Nephron (organoid): ENCODE measurements at regions not wholly inside any gene's neighbourhood (a gene's known extent, or its start where the extent isn't known, plus 50 kb on each side); places are given as distances from the start of the nearest gene placed in this dataset.
"Not testable (repeated sequence)": the region's sequence is repeated elsewhere in the genome, so short reads cannot be mapped to it uniquely, and the experiment has no call there.

Experiments used
- H3K27ac Mint-ChIP-seq, 3 experiments: 2 replicates each; pipeline ENCODE4 v1.8.0; 2020; ENCODE audit warnings: mixed read lengths in 3 of 3, mild to moderate bottlenecking in 2 of 3, moderate library complexity in 1 of 3
- H3K27me3 Mint-ChIP-seq: 2 replicates; pipeline ENCODE4 v1.8.0; 2021; ENCODE audit warnings: low read depth, mild to moderate bottlenecking, moderate library complexity, mixed read lengths
- H3K36me3 Mint-ChIP-seq: 2 replicates; pipeline ENCODE4 v1.8.0; 2020; ENCODE audit warnings: low read depth, mixed read lengths
- H3K4me1 Mint-ChIP-seq: 2 replicates; pipeline ENCODE4 v1.8.0; 2020; ENCODE audit warnings: mixed read lengths
- H3K4me3 Mint-ChIP-seq, 3 experiments: 2 replicates each; pipeline ENCODE4 v1.8.0; 2020; ENCODE audit warnings: mild to moderate bottlenecking in 3 of 3, mixed read lengths in 3 of 3, moderate library complexity in 2 of 3
- H3K9me3 Mint-ChIP-seq: 2 replicates; pipeline ENCODE4 v1.8.0; 2020; ENCODE audit warnings: mixed read lengths
- TF ChIP-seq, protein P1 (sequence below), 3 experiments: fragments of 200-600 bp; sonication (generic); IDR thresholded peaks; one replicate each; pipeline ENCODE4 v1.5.0; 2021; ENCODE audit warnings: antibody characterized with exemption in 3 of 3; ENCODE audit not compliant: unreplicated experiment in 3 of 3

DNA sequence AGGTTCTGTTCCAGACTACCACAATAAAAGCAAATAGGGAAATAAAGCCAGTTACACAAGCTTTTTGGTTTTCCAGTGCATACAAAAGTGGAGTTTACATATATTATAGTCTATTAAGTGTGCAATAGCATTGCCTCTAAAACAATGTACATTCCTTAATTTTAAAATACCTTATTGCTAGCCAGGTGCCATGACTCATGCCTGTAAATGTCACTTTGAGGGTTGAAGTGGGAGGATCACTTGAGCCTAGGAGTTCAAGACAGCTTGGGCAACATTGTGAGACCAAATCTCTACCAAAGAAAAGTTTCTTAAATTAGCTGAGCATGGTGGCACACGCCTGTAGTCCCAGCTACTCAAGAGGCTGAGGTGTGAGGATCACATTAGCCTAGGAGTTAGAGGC, 52.9 kb upstream of the IMP4 start:
- peaks cover 11% of the 10 kb centered on the region for H3K27me3 Mint-ChIP-seq
- no peak overlapping the region for H3K27ac Mint-ChIP-seq
- no peaks in the 10 kb centered on the region for H3K4me1 Mint-ChIP-seq
- no peak overlapping the region for H3K4me3 Mint-ChIP-seq
- no peaks in the 10 kb centered on the region for H3K36me3 Mint-ChIP-seq
- no peaks in the 10 kb centered on the region for H3K9me3 Mint-ChIP-seq
- TF ChIP-seq, protein P1, sequence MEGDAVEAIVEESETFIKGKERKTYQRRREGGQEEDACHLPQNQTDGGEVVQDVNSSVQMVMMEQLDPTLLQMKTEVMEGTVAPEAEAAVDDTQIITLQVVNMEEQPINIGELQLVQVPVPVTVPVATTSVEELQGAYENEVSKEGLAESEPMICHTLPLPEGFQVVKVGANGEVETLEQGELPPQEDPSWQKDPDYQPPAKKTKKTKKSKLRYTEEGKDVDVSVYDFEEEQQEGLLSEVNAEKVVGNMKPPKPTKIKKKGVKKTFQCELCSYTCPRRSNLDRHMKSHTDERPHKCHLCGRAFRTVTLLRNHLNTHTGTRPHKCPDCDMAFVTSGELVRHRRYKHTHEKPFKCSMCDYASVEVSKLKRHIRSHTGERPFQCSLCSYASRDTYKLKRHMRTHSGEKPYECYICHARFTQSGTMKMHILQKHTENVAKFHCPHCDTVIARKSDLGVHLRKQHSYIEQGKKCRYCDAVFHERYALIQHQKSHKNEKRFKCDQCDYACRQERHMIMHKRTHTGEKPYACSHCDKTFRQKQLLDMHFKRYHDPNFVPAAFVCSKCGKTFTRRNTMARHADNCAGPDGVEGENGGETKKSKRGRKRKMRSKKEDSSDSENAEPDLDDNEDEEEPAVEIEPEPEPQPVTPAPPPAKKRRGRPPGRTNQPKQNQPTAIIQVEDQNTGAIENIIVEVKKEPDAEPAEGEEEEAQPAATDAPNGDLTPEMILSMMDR (IDR thresholded peaks at IDR 0.05; ENCODE audit: unreplicated experiment in 3 of 3): no peak

DNA sequence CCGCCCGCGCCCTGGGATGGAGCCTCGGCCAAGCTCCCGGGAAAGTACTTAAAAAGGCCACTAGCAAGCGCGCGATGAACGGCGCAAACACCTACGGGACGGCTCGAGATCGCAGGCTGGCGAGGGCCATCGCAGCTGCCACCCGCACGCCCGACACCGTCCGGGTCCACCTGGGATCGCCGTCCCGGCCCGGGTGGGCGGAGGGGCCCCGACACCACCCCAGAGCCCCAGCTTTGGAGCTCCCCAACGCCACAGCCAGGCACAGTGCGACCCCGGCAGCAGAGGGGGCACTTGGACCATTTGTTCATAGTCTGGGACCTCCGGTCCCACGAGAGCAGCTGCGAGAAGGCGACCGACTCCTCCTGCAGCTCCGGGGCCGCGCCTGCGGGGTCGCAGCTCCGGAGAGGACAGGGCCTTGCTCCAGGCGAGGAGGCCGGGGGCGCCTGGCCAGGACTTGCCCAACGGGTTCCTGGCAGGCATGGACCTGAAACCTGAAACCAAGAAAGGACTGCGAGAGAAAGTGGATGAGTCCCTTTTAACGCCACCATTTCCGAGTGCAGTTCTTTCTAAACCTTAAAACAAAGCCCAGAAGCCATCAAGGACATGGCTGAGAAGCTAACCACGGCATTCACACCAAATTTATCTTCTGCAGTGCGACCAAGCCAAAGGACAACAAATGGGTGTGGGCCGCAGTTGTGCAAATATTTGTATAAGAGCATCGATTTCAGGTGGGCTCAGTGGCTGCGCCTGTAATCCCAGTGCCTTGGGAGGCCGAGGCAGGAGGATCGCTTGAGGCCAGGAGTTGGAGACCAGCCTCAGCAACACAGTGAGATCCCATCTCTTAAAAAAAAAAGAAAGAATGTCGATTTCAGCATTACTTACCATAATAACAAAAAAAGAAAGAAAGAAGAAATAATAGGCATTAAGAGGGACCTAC, 54.0 kb upstream of the IMP4 start:
- Mint-ChIP-seq H3K27ac (no peak overlapping the region), H3K4me1 (no peaks in the 10 kb centered on the region), H3K27me3 (peaks cover 3% of the 10 kb centered on the region), H3K36me3 (no peaks in the 10 kb centered on the region), H3K4me3 (no peak overlapping the region), H3K9me3 (no peaks in the 10 kb centered on the region)
- TF ChIP-seq, protein P1 (IDR thresholded peaks at IDR 0.05; ENCODE audit: unreplicated experiment in 3 of 3): no peak

DNA sequence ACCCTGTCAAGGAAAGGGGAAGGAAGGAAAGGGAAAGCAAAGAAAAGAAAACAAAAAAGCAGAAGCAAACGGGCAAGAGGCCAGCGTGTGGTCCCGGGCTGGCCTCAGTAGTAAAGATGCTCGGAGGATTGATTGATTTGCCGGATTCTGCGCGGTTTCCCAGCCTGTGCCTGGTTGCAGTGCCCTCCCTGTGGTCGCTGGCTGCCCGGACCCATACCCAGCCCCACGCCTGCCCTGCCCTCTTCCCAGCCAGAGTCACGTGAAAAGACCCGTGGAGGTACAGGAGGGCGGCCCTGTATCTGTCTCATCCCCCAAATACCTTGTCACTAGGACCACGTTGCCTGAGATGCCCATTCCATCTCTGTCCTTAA, 55.1 kb upstream of the IMP4 start:
- TF ChIP-seq, protein P1 (IDR thresholded peaks at IDR 0.05; ENCODE audit: unreplicated experiment in 3 of 3): no peak
- Mint-ChIP-seq H3K9me3 (no peaks in the 10 kb centered on the region), H3K27ac (no peak overlapping the region), H3K27me3 (peaks cover 4% of the 10 kb centered on the region), H3K4me1 (no peaks in the 10 kb centered on the region), H3K4me3 (no peak overlapping the region), H3K36me3 (no peaks in the 10 kb centered on the region)

DNA sequence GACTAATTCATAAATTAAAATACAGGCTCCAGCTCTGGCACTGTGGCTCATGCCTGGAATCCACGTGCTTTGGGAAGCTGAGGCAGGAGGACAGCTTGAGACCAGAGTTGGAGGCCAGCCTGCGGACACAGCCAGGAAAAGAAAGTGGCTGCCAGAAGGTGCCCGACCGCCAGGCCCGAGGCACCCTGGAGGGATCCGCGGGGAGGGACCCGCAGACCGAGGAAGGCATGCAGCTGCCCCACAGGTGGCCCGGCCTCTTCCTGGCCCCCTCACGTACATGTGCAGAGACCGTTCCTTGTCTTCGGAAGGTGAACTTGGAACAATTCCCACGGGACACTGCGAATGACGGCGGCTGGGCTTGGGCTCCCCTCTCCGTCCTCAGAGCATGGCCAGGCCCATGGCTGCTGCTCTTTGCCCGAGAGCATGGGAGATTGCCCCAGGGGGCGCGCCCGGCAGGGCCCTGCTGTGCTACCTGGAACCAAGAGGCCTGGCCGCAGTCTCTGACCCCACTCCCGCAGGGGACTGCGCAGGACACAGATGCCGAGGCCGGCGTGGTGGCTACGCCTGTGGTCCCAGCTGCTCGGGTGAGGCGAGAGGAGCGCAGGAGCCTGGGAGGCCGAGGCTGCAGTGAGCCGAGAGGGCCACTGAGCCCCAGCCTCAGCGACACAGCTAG, 55.6 kb upstream of the IMP4 start:
- no peak overlapping the region for H3K27ac Mint-ChIP-seq
- TF ChIP-seq, protein P1 (IDR thresholded peaks at IDR 0.05; ENCODE audit: unreplicated experiment in 3 of 3): no peak
- H3K36me3 Mint-ChIP-seq: no peaks in the 10 kb centered on the region
- H3K4me3 Mint-ChIP-seq: no peak overlapping the region
- no peaks in the 10 kb centered on the region for H3K9me3 Mint-ChIP-seq
- peaks cover 4% of the 10 kb centered on the region for H3K27me3 Mint-ChIP-seq
- H3K4me1 Mint-ChIP-seq: no peaks in the 10 kb centered on the region

DNA sequence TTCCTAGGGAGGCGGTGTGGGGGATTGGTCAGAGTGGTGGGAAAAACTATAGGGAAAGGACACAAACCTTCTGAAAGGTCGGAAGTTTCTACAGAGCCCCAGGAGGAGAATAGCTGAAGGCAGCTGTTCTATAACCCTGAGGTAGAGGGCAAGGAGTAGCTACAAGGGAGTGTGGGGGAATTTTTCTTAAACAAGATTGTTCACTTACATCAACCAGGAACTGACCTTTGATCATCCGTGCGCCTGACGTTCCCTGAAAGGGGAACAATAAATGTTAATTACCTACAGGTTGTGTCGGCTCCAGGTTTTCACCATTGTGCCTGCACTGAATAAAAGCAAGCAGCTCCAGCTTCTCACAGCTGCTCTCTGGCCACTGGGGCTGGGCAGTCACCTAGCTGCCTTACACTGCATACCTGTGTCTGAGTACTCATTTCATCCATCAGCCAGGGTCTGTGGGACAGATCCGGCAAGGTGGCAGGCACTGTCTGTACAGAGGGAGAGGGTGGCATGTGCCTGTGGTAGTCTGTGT, 59.3 kb upstream of the IMP4 start:
- H3K4me1 Mint-ChIP-seq, H3K4me3 Mint-ChIP-seq, H3K36me3 Mint-ChIP-seq, H3K27ac Mint-ChIP-seq, H3K9me3 Mint-ChIP-seq, H3K27me3 Mint-ChIP-seq: not testable (repeated sequence)

DNA sequence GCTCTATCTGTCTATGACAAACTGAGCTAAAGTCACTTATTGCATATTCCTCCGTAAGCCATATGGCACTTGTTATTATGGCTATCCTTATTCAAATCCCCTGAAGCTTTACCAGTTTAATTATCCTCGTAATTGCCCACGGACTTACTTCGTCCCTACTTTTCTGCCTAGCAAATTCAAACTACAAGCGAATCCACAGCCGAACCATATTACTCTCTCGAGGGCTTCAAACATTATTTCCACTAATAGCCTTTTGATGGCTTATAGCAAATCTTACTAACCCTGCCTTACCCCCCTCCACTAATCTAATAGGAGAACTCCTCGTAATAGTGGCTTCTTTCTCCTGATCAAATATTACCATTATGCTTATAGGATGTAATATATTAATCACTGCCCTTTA, 63.1 kb upstream of the IMP4 start:
- H3K36me3 Mint-ChIP-seq, H3K27ac Mint-ChIP-seq, H3K9me3 Mint-ChIP-seq, H3K4me1 Mint-ChIP-seq, H3K27me3 Mint-ChIP-seq, H3K4me3 Mint-ChIP-seq: not testable (repeated sequence)

DNA sequence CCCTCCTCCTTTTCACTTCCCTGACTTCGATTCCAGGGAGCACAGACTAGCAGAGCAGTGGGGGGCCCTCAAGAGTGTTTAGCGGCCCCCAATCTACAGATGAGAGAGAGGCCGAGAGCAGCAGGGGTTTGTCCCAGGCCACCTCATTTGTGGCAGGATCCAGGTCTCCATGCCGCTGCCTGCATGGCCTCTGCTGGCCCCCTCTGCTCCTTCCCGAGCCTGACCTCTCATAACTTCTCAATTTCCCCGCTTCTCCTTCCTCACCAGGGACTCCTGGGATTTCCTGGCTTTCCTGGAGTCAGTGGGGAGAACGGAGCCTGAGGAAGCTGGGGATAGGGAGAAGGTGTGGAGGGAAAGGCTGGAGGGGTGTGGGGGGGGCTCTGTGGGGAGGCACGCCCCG, 70.1 kb upstream of the TUBA3E start:
- not testable (repeated sequence) for H3K27ac Mint-ChIP-seq, H3K4me1 Mint-ChIP-seq, H3K4me3 Mint-ChIP-seq, H3K36me3 Mint-ChIP-seq
- Mint-ChIP-seq H3K9me3 (peaks cover 18% of the 10 kb centered on the region), H3K27me3 (peaks cover 11% of the 10 kb centered on the region)

DNA sequence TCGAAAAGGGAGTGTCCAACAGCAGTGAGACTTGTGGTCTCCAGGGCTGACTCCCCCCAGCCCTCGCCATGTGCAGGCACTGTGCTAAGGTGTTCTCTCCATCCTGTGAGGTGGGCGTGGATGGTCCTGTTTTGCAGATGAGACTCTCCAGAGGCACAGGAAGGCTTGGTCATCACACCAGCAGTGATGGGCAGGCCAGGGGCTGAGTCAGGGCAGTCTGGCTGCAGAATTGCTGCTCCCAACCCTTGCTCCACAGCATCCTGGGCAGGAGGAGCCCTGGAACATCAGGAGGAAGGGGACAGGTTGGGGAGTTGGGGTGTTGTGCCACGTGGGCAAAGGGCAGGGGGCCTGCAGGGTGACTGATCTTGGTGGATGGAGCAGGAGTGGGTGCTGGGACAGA, 69.3 kb upstream of the TUBA3E start:
- H3K27ac Mint-ChIP-seq, H3K27me3 Mint-ChIP-seq, H3K4me3 Mint-ChIP-seq, H3K36me3 Mint-ChIP-seq: not testable (repeated sequence)
- peaks cover 18% of the 10 kb centered on the region for H3K9me3 Mint-ChIP-seq
- H3K4me1 Mint-ChIP-seq: peaks cover 16% of the 10 kb centered on the region

DNA sequence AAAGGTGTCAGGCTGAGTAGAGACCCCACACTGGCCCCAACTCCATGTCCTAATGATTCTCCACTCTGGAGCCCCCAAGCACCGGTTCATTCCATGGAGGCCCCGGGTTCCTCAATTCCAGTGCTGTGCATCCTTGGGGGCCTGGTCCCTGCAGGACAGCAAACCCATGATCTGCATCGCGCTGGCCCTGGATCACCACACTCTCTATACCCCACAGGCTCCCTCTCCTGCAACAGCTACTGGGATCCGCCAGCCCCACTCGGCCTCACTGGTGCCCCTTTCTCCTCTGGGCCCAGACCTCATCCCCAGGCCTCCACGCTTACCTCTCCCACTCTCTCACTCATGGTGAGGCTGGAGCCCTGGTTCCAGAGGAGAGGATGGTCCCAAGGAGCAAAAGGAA, 68.6 kb upstream of the TUBA3E start:
- Mint-ChIP-seq H3K4me1 (peaks cover 23% of the 10 kb centered on the region), H3K9me3 (peaks cover 18% of the 10 kb centered on the region)
- not testable (repeated sequence) for H3K4me3 Mint-ChIP-seq, H3K27me3 Mint-ChIP-seq, H3K36me3 Mint-ChIP-seq, H3K27ac Mint-ChIP-seq

DNA sequence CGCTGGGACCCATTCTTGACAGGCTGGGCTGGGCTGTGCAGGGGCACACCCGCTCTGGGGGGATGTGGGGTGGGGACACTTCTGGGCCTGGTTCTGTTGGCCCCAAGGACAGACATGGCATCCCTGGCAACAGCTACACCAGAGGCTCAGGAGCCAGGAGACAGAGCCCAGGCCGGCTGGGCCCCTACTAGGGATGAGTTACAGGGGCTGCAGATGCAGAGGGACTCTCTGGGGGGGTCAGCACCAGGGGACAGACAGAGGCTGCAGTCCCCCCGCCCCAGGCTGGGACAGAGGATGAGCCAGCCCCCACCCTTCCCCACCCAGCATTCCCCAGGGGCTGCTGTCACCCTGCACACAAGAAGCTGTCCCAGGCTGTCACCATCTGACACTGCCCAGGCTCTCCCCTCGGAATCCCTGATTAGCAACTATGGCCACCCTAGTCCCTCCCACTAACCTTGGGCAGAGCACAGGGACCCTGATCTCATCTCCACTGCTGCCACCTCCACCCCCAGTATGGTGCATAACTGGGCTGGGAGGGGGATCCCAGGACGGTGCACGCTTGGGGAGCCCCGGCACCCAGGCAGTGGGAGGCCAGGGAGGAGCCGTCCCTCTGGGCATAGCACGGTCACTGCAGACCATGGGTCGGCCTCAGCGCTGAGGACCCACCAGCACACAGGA, 67.5 kb upstream of the TUBA3E start:
- Mint-ChIP-seq H3K4me1 (peaks cover 32% of the 10 kb centered on the region), H3K9me3 (peaks cover 10% of the 10 kb centered on the region)
- H3K4me3 Mint-ChIP-seq, H3K27ac Mint-ChIP-seq, H3K36me3 Mint-ChIP-seq, H3K27me3 Mint-ChIP-seq: not testable (repeated sequence)
